ENCODE measurements at regions not wholly inside any gene's neighbourhood (a gene's known extent, or its start where the extent isn't known, plus 50 kb on each side); places are given as distances from the start of the nearest gene placed in this dataset.

DNA sequence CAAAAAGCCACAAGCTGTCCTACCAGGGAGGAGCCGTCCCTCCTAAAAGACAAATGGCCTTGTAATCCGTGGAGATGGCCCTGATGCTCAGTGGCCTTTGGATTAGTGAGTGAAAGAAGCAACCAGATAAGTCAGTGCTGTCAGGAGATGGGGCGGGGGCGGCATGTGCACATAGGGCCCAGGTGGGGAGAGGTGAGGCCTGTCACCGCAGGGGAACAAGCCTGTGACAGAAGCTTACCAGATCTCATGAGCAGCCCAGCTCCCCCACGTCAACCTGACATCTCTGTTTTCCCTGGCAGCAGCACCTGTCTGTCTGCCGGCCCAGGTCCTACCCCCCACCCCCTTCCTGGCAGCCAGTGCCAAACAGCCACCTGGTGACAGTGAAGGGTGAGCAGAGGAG lies 162.6 kb downstream of the BUD13 start:
- Histone ChIP-seq H3K27me3 (no peaks in the 10 kb centered on the region), H3K4me3 (no peak overlapping the region), H3K27ac (no peak overlapping the region), H3K4me1 (no peaks in the 10 kb centered on the region), H3K36me3 (no peaks in the 10 kb centered on the region), H3K9me3 (no peaks in the 10 kb centered on the region)
- no peak for DNase-seq
- TF ChIP-seq POLR2A (IDR thresholded peaks at IDR 0.05): no peak
- TF ChIP-seq, protein P1, sequence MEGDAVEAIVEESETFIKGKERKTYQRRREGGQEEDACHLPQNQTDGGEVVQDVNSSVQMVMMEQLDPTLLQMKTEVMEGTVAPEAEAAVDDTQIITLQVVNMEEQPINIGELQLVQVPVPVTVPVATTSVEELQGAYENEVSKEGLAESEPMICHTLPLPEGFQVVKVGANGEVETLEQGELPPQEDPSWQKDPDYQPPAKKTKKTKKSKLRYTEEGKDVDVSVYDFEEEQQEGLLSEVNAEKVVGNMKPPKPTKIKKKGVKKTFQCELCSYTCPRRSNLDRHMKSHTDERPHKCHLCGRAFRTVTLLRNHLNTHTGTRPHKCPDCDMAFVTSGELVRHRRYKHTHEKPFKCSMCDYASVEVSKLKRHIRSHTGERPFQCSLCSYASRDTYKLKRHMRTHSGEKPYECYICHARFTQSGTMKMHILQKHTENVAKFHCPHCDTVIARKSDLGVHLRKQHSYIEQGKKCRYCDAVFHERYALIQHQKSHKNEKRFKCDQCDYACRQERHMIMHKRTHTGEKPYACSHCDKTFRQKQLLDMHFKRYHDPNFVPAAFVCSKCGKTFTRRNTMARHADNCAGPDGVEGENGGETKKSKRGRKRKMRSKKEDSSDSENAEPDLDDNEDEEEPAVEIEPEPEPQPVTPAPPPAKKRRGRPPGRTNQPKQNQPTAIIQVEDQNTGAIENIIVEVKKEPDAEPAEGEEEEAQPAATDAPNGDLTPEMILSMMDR (IDR thresholded peaks at IDR 0.05): no peak

DNA sequence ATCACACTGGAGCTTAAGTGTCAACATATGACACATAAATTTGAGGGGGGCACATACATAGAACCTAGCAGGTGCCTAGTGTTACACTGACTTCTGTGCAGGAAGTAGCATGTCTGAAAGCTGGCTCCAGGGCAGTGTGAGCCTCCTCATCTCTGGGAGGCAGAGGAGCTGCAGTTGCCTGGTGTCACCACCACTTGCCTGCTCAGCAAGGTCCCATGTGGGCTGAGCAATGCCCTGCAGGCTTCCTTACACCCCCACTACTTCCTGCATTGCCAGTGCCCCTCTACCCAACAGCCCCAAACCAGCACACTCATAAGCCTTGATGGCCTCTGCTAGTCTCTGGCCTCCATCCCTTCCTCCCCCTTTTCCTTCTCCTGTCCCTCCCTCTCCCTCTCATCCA lies 165.8 kb downstream of the BUD13 start:
- Histone ChIP-seq H3K27me3 (no peaks in the 10 kb centered on the region), H3K4me3 (no peak overlapping the region), H3K27ac (no peak overlapping the region), H3K4me1 (no peaks in the 10 kb centered on the region), H3K36me3 (no peaks in the 10 kb centered on the region), H3K9me3 (no peaks in the 10 kb centered on the region)
- DNase-seq: no peak
- TF ChIP-seq, protein P1 (IDR thresholded peaks at IDR 0.05): no peak
- no peak for TF ChIP-seq POLR2A (IDR thresholded peaks at IDR 0.05)

DNA sequence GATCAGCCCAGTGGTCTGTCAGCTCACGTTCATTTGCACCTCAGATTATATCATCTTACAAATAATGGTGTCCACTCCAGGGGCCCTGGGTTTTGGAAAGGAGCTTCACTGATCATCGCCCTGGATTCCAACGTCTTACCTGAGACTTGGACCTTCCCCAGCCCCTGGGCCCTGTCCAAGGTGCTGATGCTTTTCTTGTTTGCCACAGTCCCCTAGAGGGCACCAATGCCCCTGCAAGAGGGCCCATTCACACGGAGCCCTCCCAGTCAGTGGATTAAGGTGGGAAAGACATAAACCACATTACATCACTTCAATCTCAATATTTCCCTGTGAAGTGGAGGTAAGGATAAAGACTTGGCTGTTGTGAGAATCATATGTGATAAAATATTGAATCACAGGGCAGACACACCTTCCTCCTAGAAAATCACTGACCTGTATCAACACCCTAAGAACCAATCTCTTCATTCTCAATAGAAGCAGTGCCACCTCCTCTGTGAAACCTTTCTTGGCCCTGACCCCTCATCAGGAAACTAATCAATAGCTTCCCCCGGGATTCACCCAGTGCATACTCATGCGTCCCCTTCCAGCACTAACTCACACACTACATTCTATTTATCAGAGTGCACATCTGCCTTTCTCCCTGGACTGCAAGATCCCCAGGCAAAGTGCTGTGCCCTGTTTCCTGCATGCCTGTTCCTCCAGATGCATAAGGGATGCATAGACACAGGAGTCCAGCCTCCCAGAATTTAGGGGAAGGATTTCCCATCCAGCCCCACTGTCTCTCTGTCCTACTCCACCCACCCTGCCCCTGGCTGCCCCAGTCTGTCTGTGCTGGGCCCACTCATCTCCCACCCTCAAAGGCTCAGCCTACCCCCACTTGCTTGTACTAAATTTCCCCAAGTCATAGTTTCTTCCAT lies 167.0 kb downstream of the BUD13 start:
- DNase-seq: no peak
- H3K27me3 ChIP-seq: no peaks in the 10 kb centered on the region
- no peaks in the 10 kb centered on the region for H3K9me3 ChIP-seq
- H3K27ac ChIP-seq: no peak overlapping the region
- no peak overlapping the region for H3K4me3 ChIP-seq
- H3K4me1 ChIP-seq: no peaks in the 10 kb centered on the region
- TF ChIP-seq, protein P1 (IDR thresholded peaks at IDR 0.05): peak in 3 of 6 experiments; percentile 17 to 34 (median 28)
- no peak for TF ChIP-seq POLR2A (IDR thresholded peaks at IDR 0.05)
- H3K36me3 ChIP-seq: no peaks in the 10 kb centered on the region

DNA sequence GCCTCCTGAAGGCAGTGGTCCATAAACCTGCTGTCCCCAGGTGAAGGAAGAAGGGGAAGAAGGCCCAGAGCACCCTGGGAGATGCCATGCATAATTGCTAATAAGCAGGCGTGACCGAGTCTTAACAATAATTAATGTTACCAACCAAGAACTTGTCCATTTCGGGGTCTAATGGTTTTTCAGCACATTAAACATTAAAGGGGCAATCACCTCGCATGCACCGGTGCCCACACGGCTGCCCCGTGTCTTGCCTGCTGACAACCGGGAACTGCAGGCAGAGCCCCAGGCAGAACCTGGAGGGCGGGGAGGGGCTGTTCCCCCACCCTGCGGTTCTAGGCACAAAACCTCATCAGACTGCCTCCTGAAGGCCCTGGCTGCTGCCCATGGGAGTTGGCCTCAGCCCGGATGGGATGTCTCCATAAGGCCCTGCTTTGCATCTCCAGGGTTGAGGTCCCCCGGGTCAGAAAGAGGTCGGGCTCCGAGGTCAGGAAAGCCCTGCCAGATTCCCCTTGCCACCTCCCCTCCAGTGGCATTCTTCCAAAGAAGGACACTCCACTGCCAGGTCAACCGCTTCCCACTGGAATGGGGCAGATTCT lies 169.0 kb downstream of the BUD13 start:
- TF ChIP-seq POLR2A (IDR thresholded peaks at IDR 0.05): no peak
- TF ChIP-seq, protein P1 (IDR thresholded peaks at IDR 0.05): no peak
- no peak overlapping the region for H3K4me3 ChIP-seq
- no peaks in the 10 kb centered on the region for H3K9me3 ChIP-seq
- no peaks in the 10 kb centered on the region for H3K4me1 ChIP-seq
- DNase-seq: no peak
- no peaks in the 10 kb centered on the region for H3K27me3 ChIP-seq
- H3K27ac ChIP-seq: no peak overlapping the region
- H3K36me3 ChIP-seq: no peaks in the 10 kb centered on the region

DNA sequence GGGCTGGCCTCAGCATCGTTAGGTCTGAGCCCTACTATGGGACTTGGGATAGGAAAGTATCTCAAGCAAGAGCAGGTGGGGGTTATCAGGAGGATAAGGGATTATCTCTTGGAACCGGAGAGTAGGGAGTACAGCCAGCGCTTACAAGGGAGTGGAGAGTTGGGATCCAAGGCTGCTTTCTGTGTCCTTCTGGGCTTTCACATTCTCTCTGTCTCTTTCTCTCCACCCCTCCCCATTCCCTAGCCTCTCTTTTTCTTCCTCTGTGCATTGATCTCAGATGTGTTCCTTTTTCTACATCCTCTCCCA lies 170.2 kb downstream of the BUD13 start:
- no peaks in the 10 kb centered on the region for H3K27me3 ChIP-seq
- TF ChIP-seq POLR2A (IDR thresholded peaks at IDR 0.05): no peak
- TF ChIP-seq, protein P1 (IDR thresholded peaks at IDR 0.05): no peak
- H3K36me3 ChIP-seq: no peaks in the 10 kb centered on the region
- no peaks in the 10 kb centered on the region for H3K9me3 ChIP-seq
- no peaks in the 10 kb centered on the region for H3K4me1 ChIP-seq
- no peak overlapping the region for H3K4me3 ChIP-seq
- H3K27ac ChIP-seq: no peak overlapping the region
- DNase-seq: no peak
